Thyroid gland (tissue), 4 donors: ENCODE measurements at regions not wholly inside any gene's neighbourhood (a gene's known extent, or its start where the extent isn't known, plus 50 kb on each side); places are given as distances from the start of the nearest gene placed in this dataset.

Source experiments
- DNase-seq, 2 donors: peaks; one replicate each; pipeline ENCODE4 v3.0.0-alpha.2; 2019
- H3K27ac ChIP-seq, 3 donors: fragments of 200-600 bp; sonication (generic); 1 replicate in 2 of 3; 2 replicates in 1 of 3; pipeline ENCODE4 v1.5.1; 2016 to 2019; ENCODE audit warnings: mild to moderate bottlenecking in 1 of 3, moderate library complexity in 1 of 3
- H3K27me3 ChIP-seq: fragments of 200-600 bp; sonication (generic); one replicate; pipeline ENCODE4 v1.5.1; 2019
- H3K36me3 ChIP-seq, 2 donors: fragments of 200-600 bp; sonication (generic); one replicate each; pipeline ENCODE4 v1.5.1; 2016 to 2019
- H3K4me1 ChIP-seq, 2 donors: fragments of 200-600 bp; sonication (generic); one replicate each; pipeline ENCODE4 v1.5.1; 2017 to 2019
- H3K4me3 ChIP-seq, 3 donors: fragments of 200-600 bp; sonication (generic); replicated peaks in 1 of 3; 1 replicate in 2 of 3; 2 replicates in 1 of 3; pipeline ENCODE4 v1.5.1; 2016; ENCODE audit warnings: mild to moderate bottlenecking in 1 of 3
- H3K9me3 ChIP-seq: fragments of 200-600 bp; sonication (generic); one replicate; pipeline ENCODE4 v1.5.1; 2017
- POLR2A ChIP-seq, 2 donors: fragments of 450-650 bp; IDR thresholded peaks; one replicate each; pipeline ENCODE4 v1.6.1; 2017; ENCODE audit warnings: antibody characterized with exemption in 2 of 2, mild to moderate bottlenecking in 2 of 2, moderate library complexity in 1 of 2
- WGBS, 2 donors: methylation state at CpG; one replicate each; pipeline ENCODE4 v1.1.5; 2017; 5-methylcytosine and 5-hydroxymethylcytosine counted together
- intact Hi-C: fragments of 100-400 bp; cut with DNase I; formaldehyde crosslinking; loops from one replicate; pipeline ENCODE4 v1.15.1; 2023
- TF ChIP-seq, protein P1 (sequence below), 6 experiments: fragments of 200-600 bp in 3 of 6; fragments of 450-650 bp in 3 of 6; sonication (generic) in 3 of 6; IDR thresholded peaks; one replicate each; pipeline ENCODE4 v1.5.1; 2016 to 2019; ENCODE audit warnings: antibody characterized with exemption in 6 of 6, mild to moderate bottlenecking in 2 of 6, inconsistent platforms in 1 of 6, moderate library complexity in 1 of 6

DNA sequence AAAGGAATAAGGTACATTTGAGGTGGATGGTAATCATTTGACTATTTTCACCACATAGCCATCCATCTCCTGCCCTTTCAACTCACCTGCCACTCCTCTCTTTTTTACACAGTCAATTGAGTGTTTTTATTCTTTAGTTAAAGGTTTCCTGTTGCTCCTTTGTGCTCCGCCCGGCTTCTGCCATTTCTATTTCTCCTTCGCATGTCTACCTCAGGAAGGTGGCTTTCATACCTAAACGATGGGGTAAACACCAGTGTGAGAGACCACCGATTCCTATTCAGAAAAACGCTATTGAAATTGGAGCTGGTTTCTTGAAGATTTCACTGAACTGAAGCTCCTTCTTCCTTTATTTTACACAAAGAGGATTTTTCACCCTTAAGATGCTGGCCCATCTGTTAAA lies 1628.0 kb upstream of the PIK3C3 start:
- WGBS, 2 donors: 64 to 70% methylated on average over 6 of the region's 6 CpGs

DNA sequence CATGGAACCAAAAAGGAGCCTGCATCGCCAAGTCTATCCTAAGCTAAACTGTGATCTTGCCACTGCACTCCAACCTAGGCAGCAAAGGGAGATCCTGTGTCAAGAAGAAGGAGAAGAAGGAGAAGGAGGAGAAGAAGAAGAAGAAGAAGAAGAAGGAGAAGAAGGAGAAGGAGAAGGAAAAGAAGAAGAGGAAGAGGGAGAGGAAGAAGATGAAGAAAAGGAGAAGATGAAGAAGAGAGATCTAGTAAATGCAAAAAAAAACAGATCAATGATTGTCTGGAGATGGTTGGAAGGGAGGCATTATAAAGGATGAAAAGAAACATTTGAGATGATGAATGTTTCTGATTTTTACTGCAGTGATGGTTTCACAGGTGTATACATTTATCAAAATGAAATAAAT lies 1629.0 kb upstream of the PIK3C3 start:
- Histone ChIP-seq H3K36me3 (no peaks in the 10 kb centered on the region), H3K4me1 (no peaks in the 10 kb centered on the region), H3K27me3 (no peaks in the 10 kb centered on the region), H3K9me3 (no peaks in the 10 kb centered on the region), H3K4me3 (no peak overlapping the region), H3K27ac (no peak overlapping the region)
- TF ChIP-seq, protein P1, sequence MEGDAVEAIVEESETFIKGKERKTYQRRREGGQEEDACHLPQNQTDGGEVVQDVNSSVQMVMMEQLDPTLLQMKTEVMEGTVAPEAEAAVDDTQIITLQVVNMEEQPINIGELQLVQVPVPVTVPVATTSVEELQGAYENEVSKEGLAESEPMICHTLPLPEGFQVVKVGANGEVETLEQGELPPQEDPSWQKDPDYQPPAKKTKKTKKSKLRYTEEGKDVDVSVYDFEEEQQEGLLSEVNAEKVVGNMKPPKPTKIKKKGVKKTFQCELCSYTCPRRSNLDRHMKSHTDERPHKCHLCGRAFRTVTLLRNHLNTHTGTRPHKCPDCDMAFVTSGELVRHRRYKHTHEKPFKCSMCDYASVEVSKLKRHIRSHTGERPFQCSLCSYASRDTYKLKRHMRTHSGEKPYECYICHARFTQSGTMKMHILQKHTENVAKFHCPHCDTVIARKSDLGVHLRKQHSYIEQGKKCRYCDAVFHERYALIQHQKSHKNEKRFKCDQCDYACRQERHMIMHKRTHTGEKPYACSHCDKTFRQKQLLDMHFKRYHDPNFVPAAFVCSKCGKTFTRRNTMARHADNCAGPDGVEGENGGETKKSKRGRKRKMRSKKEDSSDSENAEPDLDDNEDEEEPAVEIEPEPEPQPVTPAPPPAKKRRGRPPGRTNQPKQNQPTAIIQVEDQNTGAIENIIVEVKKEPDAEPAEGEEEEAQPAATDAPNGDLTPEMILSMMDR (IDR thresholded peaks at IDR 0.05): no peak
- TF ChIP-seq POLR2A (IDR thresholded peaks at IDR 0.05): no peak
- DNase-seq: no peak
- WGBS, 2 donors: 89 to 91% methylated on average over 1 of the region's 1 CpG
- intact Hi-C loops: no loop called here

More for the DNA sequence above, 1628.0 kb upstream of the PIK3C3 start:
- H3K4me1 ChIP-seq: no peaks in the 10 kb centered on the region
- H3K4me3 ChIP-seq: no peak overlapping the region
- TF ChIP-seq, protein P1 (IDR thresholded peaks at IDR 0.05): no peak
- TF ChIP-seq POLR2A (IDR thresholded peaks at IDR 0.05): no peak
- intact Hi-C loops: no loop called here
- no peaks in the 10 kb centered on the region for H3K36me3 ChIP-seq
- H3K27me3 ChIP-seq: no peaks in the 10 kb centered on the region
- no peak overlapping the region for H3K27ac ChIP-seq
- no peaks in the 10 kb centered on the region for H3K9me3 ChIP-seq
- no peak for DNase-seq

DNA sequence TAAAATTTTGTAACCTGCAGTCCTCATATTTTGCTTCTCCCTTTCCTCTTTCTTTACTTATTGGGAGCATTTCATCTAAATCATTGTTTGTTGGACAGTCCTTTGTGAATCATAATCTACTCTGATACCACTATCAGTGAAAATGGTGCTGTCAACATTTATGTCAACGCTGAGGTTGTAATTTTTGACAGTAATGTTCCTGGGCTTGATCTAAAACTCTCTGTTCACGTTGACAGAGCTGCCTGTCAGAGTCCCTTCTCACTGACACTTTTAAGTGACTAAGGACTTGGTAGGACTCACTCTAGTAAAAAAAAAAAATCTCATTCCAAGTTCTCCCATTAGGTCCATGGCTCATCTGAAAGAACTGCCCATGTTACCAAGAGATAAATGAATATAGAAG lies 1640.8 kb upstream of the PIK3C3 start:
- TF ChIP-seq POLR2A (IDR thresholded peaks at IDR 0.05): no peak
- TF ChIP-seq, protein P1 (IDR thresholded peaks at IDR 0.05): no peak
- Histone ChIP-seq H3K9me3 (no peaks in the 10 kb centered on the region), H3K27ac (no peak overlapping the region), H3K27me3 (no peaks in the 10 kb centered on the region), H3K4me3 (no peak overlapping the region), H3K4me1 (no peaks in the 10 kb centered on the region), H3K36me3 (no peaks in the 10 kb centered on the region)
- WGBS, 2 donors: 70 to 71% methylated on average over 2 of the region's 2 CpGs
- DNase-seq: no peak
- intact Hi-C loops: no loop called here

DNA sequence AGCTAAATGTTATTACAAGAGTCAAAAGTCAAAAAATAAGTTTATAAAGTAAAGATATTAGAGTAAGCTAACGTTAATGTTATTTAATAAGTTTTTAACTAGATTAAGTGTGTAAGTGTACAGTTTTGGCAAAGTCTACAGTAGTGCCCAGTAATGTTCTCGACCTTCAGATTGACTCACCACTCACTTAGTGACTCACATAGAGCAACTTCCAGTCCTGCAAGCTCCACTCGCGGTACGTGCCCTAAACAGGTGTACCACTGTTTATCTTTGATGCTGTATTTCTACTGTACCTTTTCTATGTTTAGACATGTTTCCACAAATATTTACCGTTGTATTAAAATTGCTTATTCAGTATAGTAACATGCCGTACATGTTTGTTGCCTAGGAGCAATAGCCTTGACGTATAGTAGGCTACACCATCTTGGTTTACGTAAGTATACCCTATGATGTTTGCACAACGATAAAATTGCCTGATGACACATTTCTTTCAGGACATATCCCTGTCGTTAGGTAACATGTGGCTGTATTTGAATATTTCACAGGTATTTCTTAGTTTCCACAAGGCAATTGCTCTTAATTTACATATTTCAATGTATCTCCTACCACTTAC lies 1641.9 kb upstream of the PIK3C3 start:
- Histone ChIP-seq H3K9me3 (no peaks in the 10 kb centered on the region), H3K4me3 (no peak overlapping the region), H3K4me1 (no peaks in the 10 kb centered on the region), H3K36me3 (no peaks in the 10 kb centered on the region), H3K27ac (no peak overlapping the region), H3K27me3 (no peaks in the 10 kb centered on the region)
- TF ChIP-seq, protein P1 (IDR thresholded peaks at IDR 0.05): no peak
- no peak for TF ChIP-seq POLR2A (IDR thresholded peaks at IDR 0.05)
- DNase-seq: no peak
- intact Hi-C loops: no loop called here
- 94% methylated on average over 11 of the region's 11 CpGs for whole genome bisulfite sequencing, 2 donors

DNA sequence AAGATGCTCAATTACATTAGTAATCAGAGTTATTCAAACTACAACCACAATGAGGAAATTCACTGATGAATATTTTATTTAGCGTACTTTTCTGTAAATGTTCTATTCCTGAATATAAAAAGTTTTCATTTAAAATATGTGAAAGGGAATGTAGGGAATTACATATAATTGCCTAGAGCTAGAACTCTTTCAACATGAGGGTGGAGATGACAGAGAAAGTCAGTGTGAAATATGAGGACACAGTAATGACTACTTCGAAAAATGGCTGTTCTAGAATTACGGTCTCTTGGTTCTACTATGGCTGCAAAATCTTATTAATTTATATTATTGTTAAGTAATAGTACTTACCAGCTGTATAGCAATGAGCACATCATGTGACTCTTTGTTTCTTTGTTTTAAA lies 1647.4 kb upstream of the PIK3C3 start:
- TF ChIP-seq, protein P1 (IDR thresholded peaks at IDR 0.05): no peak
- TF ChIP-seq POLR2A (IDR thresholded peaks at IDR 0.05): no peak
- WGBS, 2 donors: 91 to 93% methylated on average over 3 of the region's 3 CpGs
- no peak overlapping the region for H3K4me3 ChIP-seq
- H3K9me3 ChIP-seq: no peaks in the 10 kb centered on the region
- H3K27ac ChIP-seq: no peak overlapping the region
- H3K4me1 ChIP-seq: no peaks in the 10 kb centered on the region
- intact Hi-C loops: no loop called here
- DNase-seq: no peak
- no peaks in the 10 kb centered on the region for H3K27me3 ChIP-seq
- H3K36me3 ChIP-seq: no peaks in the 10 kb centered on the region
